Transverse colon (tissue), 4 donors: ENCODE measurements at regions not wholly inside any gene's neighbourhood (a gene's known extent, or its start where the extent isn't known, plus 50 kb on each side); places are given as distances from the start of the nearest gene placed in this dataset.

Experiments used
- CTCF ChIP-seq, 5 experiments: fragments of 200-600 bp in 3 of 5; fragments of 450-650 bp in 2 of 5; sonication (generic) in 3 of 5; IDR thresholded peaks; 1 replicate in 2 of 5; 2 replicates in 3 of 5; pipeline ENCODE4 v1.5.1; 2016 to 2017; ENCODE audit warnings: antibody characterized with exemption in 5 of 5, inconsistent platforms in 3 of 5, mild to moderate bottlenecking in 2 of 5, moderate library complexity in 1 of 5
- EP300 ChIP-seq: sonication (generic); formaldehyde crosslinking; IDR thresholded peaks from one replicate; pipeline ENCODE4 v1.6.1; 2017; ENCODE audit warnings: antibody characterized with exemption, low read depth
- POLR2A ChIP-seq: fragments of 450-650 bp; IDR thresholded peaks from one replicate; pipeline ENCODE4 v1.6.1; 2016; ENCODE audit warnings: antibody characterized with exemption, mild to moderate bottlenecking, moderate library complexity
- POLR2AphosphoS5 ChIP-seq, 3 donors: sonication (generic); formaldehyde crosslinking; IDR thresholded peaks; one replicate each; pipeline ENCODE4 v1.6.1; 2016; ENCODE audit warnings: antibody characterized with exemption in 3 of 3

GRCh38 chr12:125395583-125396215, 330.5 kb downstream of the AACS start:
- no peak for TF ChIP-seq CTCF (IDR thresholded peaks at IDR 0.05)
- no peak for TF ChIP-seq POLR2AphosphoS5 (IDR thresholded peaks at IDR 0.05)
- no peak for TF ChIP-seq POLR2A
- TF ChIP-seq EP300: no peak
